ENCODE measurements at regions not wholly inside any gene's neighbourhood (a gene's known extent, or its start where the extent isn't known, plus 50 kb on each side); places are given as distances from the start of the nearest gene placed in this dataset.
"Not testable (repeated sequence)": the region's sequence is repeated elsewhere in the genome, so short reads cannot be mapped to it uniquely, and the experiment has no call there.

DNA sequence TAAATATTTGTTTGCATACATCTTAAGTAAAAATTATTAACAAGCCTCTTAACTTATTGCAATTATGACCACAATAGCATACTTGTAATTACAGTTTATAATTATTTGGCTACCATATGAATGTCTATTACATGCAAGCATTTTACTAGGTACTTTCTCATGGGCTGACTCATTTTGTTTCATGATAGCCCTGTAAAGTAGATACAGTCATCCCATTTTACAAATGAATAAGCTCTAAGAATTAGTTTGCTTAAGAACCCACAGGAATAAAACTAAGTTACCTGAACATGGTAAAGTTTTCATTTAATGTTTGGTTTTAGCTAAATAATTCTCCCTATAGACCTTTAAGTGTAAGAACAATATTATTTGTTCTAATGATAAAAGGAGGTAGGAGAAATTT, 126.6 kb upstream of the IZUMO3 start:
- intact Hi-C loops (cut with DNase I; ENCODE audit: low total_unique reads) = no loop called here
- Histone ChIP-seq H3K9me3 (no peaks in the 10 kb centered on the region), H3K27me3 (no peaks in the 10 kb centered on the region), H3K27ac (no peak overlapping the region), H3K4me3 (no peak overlapping the region), H3K36me3 (no peaks in the 10 kb centered on the region), H3K4me1 (no peaks in the 10 kb centered on the region)
- no peak for DNase-seq
- in situ Hi-C loops (cut with MboI; ENCODE audit: low pct_ligation_motif_present in 1 of 4, low pct_unique_long_range_greater_than_20kb in 1 of 4, low sequenced_read_pairs in 3 of 4) = no loop called here
- TF ChIP-seq POLR2A (IDR thresholded peaks at IDR 0.05) (no peak), EP300 (IDR thresholded peaks at IDR 0.05; ENCODE audit: low read depth) (no peak), POLR2AphosphoS5 (IDR thresholded peaks at IDR 0.05) (no peak)
- TF ChIP-seq, protein P1, sequence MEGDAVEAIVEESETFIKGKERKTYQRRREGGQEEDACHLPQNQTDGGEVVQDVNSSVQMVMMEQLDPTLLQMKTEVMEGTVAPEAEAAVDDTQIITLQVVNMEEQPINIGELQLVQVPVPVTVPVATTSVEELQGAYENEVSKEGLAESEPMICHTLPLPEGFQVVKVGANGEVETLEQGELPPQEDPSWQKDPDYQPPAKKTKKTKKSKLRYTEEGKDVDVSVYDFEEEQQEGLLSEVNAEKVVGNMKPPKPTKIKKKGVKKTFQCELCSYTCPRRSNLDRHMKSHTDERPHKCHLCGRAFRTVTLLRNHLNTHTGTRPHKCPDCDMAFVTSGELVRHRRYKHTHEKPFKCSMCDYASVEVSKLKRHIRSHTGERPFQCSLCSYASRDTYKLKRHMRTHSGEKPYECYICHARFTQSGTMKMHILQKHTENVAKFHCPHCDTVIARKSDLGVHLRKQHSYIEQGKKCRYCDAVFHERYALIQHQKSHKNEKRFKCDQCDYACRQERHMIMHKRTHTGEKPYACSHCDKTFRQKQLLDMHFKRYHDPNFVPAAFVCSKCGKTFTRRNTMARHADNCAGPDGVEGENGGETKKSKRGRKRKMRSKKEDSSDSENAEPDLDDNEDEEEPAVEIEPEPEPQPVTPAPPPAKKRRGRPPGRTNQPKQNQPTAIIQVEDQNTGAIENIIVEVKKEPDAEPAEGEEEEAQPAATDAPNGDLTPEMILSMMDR (IDR thresholded peaks at IDR 0.05) = no peak

DNA sequence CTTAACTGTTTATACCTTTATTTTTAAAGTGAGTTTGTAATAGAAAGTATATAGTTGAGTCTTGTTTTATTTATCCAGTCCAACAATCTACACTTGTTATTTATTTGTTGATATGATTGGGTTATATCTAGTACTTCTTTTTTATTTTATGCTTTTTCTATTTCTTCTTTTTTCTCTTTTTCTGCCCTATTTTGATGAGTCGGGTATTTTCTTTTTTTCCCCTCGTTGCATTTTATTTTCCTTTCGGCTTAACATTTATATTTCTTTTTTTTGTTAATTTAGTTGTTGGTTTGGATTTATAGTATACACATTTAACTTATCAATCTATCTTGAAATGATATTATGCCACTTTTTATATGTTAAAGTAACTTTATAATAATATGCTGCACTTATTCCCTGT, 111.7 kb upstream of the IZUMO3 start:
- intact Hi-C loops (cut with DNase I; ENCODE audit: low total_unique reads) = no loop called here
- in situ Hi-C loops (cut with MboI; ENCODE audit: low pct_ligation_motif_present in 1 of 4, low pct_unique_long_range_greater_than_20kb in 1 of 4, low sequenced_read_pairs in 3 of 4) = no loop called here

DNA sequence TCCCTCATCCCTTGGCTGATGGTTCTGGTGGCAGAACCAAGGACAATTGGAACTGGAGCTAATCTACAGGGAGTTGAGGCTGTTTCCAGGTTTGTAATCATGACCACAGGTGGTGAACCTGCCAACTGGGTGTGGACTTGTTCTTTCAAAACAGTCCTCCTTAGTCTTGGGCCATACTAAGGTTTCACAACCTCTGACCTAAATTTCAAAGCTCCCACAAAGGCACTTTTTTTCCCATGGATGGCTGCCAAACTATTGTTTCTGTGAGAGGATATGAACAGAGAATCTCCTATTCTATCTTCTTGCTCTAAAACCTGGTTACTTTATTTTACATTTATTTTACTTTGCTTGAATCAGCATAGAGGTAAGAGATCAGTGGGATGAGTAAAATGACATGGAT, 106.5 kb upstream of the IZUMO3 start:
- in situ Hi-C loops (cut with MboI; ENCODE audit: low pct_ligation_motif_present in 1 of 4, low pct_unique_long_range_greater_than_20kb in 1 of 4, low sequenced_read_pairs in 3 of 4) = no loop called here
- Histone ChIP-seq H3K36me3 (no peaks in the 10 kb centered on the region), H3K9me3 (peaks cover 0 to 5% of the 10 kb centered on the region in 2 donors), H3K4me3 (no peak overlapping the region), H3K27me3 (no peaks in the 10 kb centered on the region), H3K4me1 (no peaks in the 10 kb centered on the region), H3K27ac (no peak overlapping the region)
- no peak for TF ChIP-seq EP300 (IDR thresholded peaks at IDR 0.05; ENCODE audit: low read depth)
- TF ChIP-seq, protein P1 (IDR thresholded peaks at IDR 0.05) = no peak
- TF ChIP-seq POLR2AphosphoS5 (IDR thresholded peaks at IDR 0.05) = no peak
- no peak for TF ChIP-seq POLR2A (IDR thresholded peaks at IDR 0.05)
- no peak for DNase-seq
- intact Hi-C loops (cut with DNase I; ENCODE audit: low total_unique reads) = no loop called here

More for the DNA sequence above, 111.7 kb upstream of the IZUMO3 start:
- 83 to 89% methylated on average over 3 of the region's 3 CpGs for WGBS, 2 donors (ENCODE audit: low coverage in 1 of 2)
- H3K27me3 ChIP-seq = no peaks in the 10 kb centered on the region
- no peak overlapping the region for H3K4me3 ChIP-seq
- H3K9me3 ChIP-seq = peaks cover 0 to 4% of the 10 kb centered on the region in 2 donors
- H3K4me1 ChIP-seq = no peaks in the 10 kb centered on the region
- DNase-seq = no peak
- no peaks in the 10 kb centered on the region for H3K36me3 ChIP-seq
- no peak overlapping the region for H3K27ac ChIP-seq
- TF ChIP-seq, protein P1 (IDR thresholded peaks at IDR 0.05) = no peak
- TF ChIP-seq POLR2A (IDR thresholded peaks at IDR 0.05) = no peak
- TF ChIP-seq EP300 (IDR thresholded peaks at IDR 0.05; ENCODE audit: low read depth) = no peak
- no peak for TF ChIP-seq POLR2AphosphoS5 (IDR thresholded peaks at IDR 0.05)

DNA sequence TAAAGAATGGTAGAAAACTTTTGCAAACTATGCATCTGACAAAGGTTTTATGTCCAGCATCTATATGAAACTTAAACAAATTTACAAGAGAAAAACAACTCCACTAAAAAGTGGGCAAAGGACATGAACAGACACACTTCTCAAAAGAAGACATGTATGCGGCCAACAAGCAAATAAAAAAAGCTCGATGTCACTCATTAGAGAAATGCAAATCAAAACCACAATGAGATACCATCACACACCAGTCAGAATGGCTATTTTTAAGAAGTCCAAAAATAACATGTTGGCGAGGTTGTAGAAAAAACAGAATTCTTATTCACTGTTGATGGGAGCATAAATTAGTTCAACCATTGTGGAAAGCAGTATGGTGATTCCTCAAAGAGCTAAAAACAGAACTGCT, 83.1 kb upstream of the IZUMO3 start:
- H3K4me1 ChIP-seq; DNase-seq; H3K9me3 ChIP-seq; H3K27ac ChIP-seq; intact Hi-C loops (cut with DNase I; ENCODE audit: low total_unique reads); H3K27me3 ChIP-seq; H3K36me3 ChIP-seq; H3K4me3 ChIP-seq: not testable (repeated sequence)
- WGBS, 2 donors (ENCODE audit: low coverage in 1 of 2) = 74 to 80% methylated on average over 3 of the region's 3 CpGs
- in situ Hi-C loops (cut with MboI; ENCODE audit: low pct_ligation_motif_present in 1 of 4, low pct_unique_long_range_greater_than_20kb in 1 of 4, low sequenced_read_pairs in 3 of 4) = loop anchor here in 1 of 4 donors (10.0 kb wide), 1 partner anchor 64 kb away; no protein-coding TSS in a partner anchor

DNA sequence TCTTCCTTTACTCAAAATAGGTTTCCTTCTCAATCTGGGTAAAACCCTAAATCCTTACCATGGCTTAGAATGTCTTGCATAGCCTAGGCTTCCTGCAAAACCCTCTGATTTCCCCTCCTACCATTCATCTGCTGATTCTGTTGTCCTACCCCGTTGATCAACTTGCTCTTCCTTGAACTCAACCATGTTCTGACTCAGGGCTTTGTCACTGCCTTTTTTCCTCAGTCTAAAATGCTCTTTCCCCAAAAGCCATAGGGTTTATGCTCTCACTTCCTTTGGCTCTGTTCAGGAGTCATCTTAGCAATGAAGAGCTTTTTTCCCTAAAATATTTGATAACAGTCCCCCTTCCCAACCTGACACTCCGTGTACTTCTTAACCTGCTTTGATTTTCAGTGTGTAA, 79.4 kb upstream of the IZUMO3 start:
- DNase-seq = no peak
- Histone ChIP-seq H3K4me3 (no peak overlapping the region), H3K4me1 (no peaks in the 10 kb centered on the region), H3K27ac (no peak overlapping the region), H3K36me3 (no peaks in the 10 kb centered on the region), H3K27me3 (no peaks in the 10 kb centered on the region), H3K9me3 (no peaks in the 10 kb centered on the region)
- intact Hi-C loops (cut with DNase I; ENCODE audit: low total_unique reads) = no loop called here
- TF ChIP-seq POLR2AphosphoS5 (IDR thresholded peaks at IDR 0.05) = no peak
- TF ChIP-seq POLR2A (IDR thresholded peaks at IDR 0.05) = no peak
- no peak for TF ChIP-seq EP300 (IDR thresholded peaks at IDR 0.05; ENCODE audit: low read depth)
- TF ChIP-seq, protein P1 (IDR thresholded peaks at IDR 0.05) = no peak
- in situ Hi-C loops (cut with MboI; ENCODE audit: low pct_ligation_motif_present in 1 of 4, low pct_unique_long_range_greater_than_20kb in 1 of 4, low sequenced_read_pairs in 3 of 4) = loop anchor here in 1 of 4 donors (10.0 kb wide), 1 partner anchor 60 kb away; no protein-coding TSS in a partner anchor
- WGBS, 2 donors (ENCODE audit: low coverage in 1 of 2) = 71 to 89% methylated on average over 1 to 2 of the region's 2 CpGs

Data from transverse colon (tissue), 4 donors.